ENCODE measurements at regions not wholly inside any gene's neighbourhood (a gene's known extent, or its start where the extent isn't known, plus 50 kb on each side); places are given as distances from the start of the nearest gene placed in this dataset.

- CTCF ChIA-PET = no interaction called here
- H3K36me3 ChIP-seq (ENCODE audit: low read depth) = no peaks in the 10 kb centered on the region
- H3K9me3 ChIP-seq (ENCODE audit: insufficient read depth, low read depth) = 0 out of 2 replicates have a peak, but pooled peaks cover 6% of the 10 kb centered on the region
- no peaks in the 10 kb centered on the region for H3K79me2 ChIP-seq (ENCODE audit: low read depth)
- no peak overlapping the region for H3K4me3 ChIP-seq
- intact Hi-C loops (cut with micrococcal nuclease; ENCODE audit: unreplicated experiment) = no loop called here
- peaks cover 4% of the 10 kb centered on the region; the same call in 1 of the 2 replicates for H3F3A ChIP-seq (ENCODE audit: insufficient read depth, low read depth)
- BruUV-seq (replicated peaks) = no TSS peak
- no peak overlapping the region for H3K27ac ChIP-seq
- H3K4me1 ChIP-seq (replicated peaks; ENCODE audit: insufficient read depth) = 0 out of 2 replicates have a peak, but pooled peaks cover 8% of the 10 kb centered on the region
- POLR2A ChIA-PET (ENCODE audit: unreplicated experiment) = interaction anchor here (0.7 kb wide), 1 partner anchor 23 kb away, joined by 4 read pairs; no protein-coding TSS in a partner anchor
- no peak for TF ChIP-seq EZH2 (IDR thresholded peaks at IDR 0.05; ENCODE audit: low read depth)
- no peaks in the 10 kb centered on the region for H3K27me3 ChIP-seq (ENCODE audit: insufficient read depth, low read depth)
- H4K20me1 ChIP-seq (ENCODE audit: insufficient read depth) = no peaks in the 10 kb centered on the region
- no peak for DNase-seq
- no peak overlapping the region for H3K4me2 ChIP-seq
- H3K9me2 ChIP-seq (ENCODE audit: insufficient read depth) = no peaks in the 10 kb centered on the region
- no peak overlapping the region for H2AFZ ChIP-seq
Observed at GRCh38 chr2:146870691-146871090, 974.1 kb upstream of the ACVR2A start.

GRCh38 chr2:146869328-146869727 is 975.5 kb upstream of the ACVR2A start:
- Histone ChIP-seq H3K27ac (no peak overlapping the region), H3K4me1 (replicated peaks; ENCODE audit: insufficient read depth) (0 out of 2 replicates have a peak, but pooled peaks cover 4% of the 10 kb centered on the region), H3K79me2 (ENCODE audit: low read depth) (no peaks in the 10 kb centered on the region), H3K9me2 (ENCODE audit: insufficient read depth) (no peaks in the 10 kb centered on the region), H3K4me2 (no peak overlapping the region), H2AFZ (no peak overlapping the region), H3K4me3 (no peak overlapping the region), H3K9me3 (ENCODE audit: insufficient read depth, low read depth) (0 out of 2 replicates have a peak, but pooled peaks cover 5% of the 10 kb centered on the region), H3F3A (ENCODE audit: insufficient read depth, low read depth) (peaks cover 4% of the 10 kb centered on the region; the same call in 1 of the 2 replicates), H3K27me3 (ENCODE audit: insufficient read depth, low read depth) (no peaks in the 10 kb centered on the region), H4K20me1 (ENCODE audit: insufficient read depth) (no peaks in the 10 kb centered on the region), H3K36me3 (ENCODE audit: low read depth) (no peaks in the 10 kb centered on the region)
- POLR2A ChIA-PET (ENCODE audit: unreplicated experiment) = no interaction called here
- CTCF ChIA-PET = no interaction called here
- no TSS peak for BruUV-seq (replicated peaks)
- TF ChIP-seq EZH2 (IDR thresholded peaks at IDR 0.05; ENCODE audit: low read depth) = no peak
- TF ChIP-seq, protein P1, sequence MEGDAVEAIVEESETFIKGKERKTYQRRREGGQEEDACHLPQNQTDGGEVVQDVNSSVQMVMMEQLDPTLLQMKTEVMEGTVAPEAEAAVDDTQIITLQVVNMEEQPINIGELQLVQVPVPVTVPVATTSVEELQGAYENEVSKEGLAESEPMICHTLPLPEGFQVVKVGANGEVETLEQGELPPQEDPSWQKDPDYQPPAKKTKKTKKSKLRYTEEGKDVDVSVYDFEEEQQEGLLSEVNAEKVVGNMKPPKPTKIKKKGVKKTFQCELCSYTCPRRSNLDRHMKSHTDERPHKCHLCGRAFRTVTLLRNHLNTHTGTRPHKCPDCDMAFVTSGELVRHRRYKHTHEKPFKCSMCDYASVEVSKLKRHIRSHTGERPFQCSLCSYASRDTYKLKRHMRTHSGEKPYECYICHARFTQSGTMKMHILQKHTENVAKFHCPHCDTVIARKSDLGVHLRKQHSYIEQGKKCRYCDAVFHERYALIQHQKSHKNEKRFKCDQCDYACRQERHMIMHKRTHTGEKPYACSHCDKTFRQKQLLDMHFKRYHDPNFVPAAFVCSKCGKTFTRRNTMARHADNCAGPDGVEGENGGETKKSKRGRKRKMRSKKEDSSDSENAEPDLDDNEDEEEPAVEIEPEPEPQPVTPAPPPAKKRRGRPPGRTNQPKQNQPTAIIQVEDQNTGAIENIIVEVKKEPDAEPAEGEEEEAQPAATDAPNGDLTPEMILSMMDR (conservative IDR thresholded peaks at IDR 0.05) = no peak
- intact Hi-C loops (cut with micrococcal nuclease; ENCODE audit: unreplicated experiment) = no loop called here
- no peak for DNase-seq

DNA sequence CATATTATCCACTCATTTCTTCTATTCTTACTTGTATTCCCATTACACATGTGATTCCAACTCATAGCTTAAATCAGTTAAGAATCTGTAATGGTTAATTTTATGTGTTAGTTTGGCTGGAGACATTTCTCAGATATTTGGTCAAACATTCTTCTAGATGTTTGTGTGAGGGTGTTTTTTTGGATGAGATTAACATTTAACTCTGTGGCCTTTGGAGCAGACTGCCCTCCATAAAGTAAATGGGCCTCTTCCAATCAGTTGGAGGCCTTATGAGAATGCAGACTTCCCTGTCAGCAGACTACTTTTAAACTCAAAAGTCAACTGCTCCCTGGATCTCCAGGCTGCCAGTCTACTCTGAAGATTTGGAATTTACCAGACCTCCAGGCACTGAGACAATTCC is 976.8 kb upstream of the ACVR2A start:
- Histone ChIP-seq H3K4me2 (no peak overlapping the region), H3K4me3 (no peak overlapping the region), H2AFZ (no peak overlapping the region), H3K36me3 (ENCODE audit: low read depth) (no peaks in the 10 kb centered on the region), H3K9me2 (ENCODE audit: insufficient read depth) (no peaks in the 10 kb centered on the region), H3F3A (ENCODE audit: insufficient read depth, low read depth) (no peaks in the 10 kb centered on the region), H3K9me3 (ENCODE audit: insufficient read depth, low read depth) (no peaks in the 10 kb centered on the region), H4K20me1 (ENCODE audit: insufficient read depth) (no peaks in the 10 kb centered on the region), H3K27ac (no peak overlapping the region), H3K79me2 (ENCODE audit: low read depth) (no peaks in the 10 kb centered on the region), H3K4me1 (replicated peaks; ENCODE audit: insufficient read depth) (no peaks in the 10 kb centered on the region), H3K27me3 (ENCODE audit: insufficient read depth, low read depth) (no peaks in the 10 kb centered on the region)
- ChIA-PET CTCF (no interaction called here), POLR2A (ENCODE audit: unreplicated experiment) (no interaction called here)
- DNase-seq = no peak
- no peak for TF ChIP-seq EZH2 (IDR thresholded peaks at IDR 0.05; ENCODE audit: low read depth)
- TF ChIP-seq, protein P1 (conservative IDR thresholded peaks at IDR 0.05) = no peak
- intact Hi-C loops (cut with micrococcal nuclease; ENCODE audit: unreplicated experiment) = no loop called here
- BruUV-seq (replicated peaks) = no TSS peak

DNA sequence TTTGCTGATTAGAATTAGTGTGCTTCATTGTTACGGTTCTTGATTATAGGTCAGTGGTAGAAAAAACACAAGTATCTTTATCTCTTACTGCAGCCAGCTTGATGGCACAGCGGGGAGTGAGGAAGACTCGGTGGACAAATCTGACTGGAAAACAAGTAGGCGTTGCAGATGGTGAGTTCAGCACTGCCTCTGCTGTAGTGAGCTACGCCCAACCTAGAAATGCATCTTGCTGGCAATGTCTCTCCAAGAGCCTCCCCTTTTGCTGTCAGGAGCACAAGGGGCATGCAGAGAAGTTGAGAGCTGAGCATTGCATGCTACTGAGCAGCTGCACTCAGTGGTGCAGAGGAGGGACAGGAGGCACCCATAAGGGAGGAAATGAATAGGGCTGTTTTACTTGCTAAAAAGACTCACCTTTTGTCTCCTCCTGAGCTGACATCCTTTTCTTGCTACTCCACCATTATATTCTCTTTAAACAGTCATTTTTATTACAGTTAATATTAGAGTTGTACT is 977.3 kb upstream of the ACVR2A start:
- H4K20me1 ChIP-seq (ENCODE audit: insufficient read depth) = no peaks in the 10 kb centered on the region
- no peak overlapping the region for H3K4me2 ChIP-seq
- H3K4me3 ChIP-seq = no peak overlapping the region
- H3K27me3 ChIP-seq (ENCODE audit: insufficient read depth, low read depth) = no peaks in the 10 kb centered on the region
- H3K9me3 ChIP-seq (ENCODE audit: insufficient read depth, low read depth) = no peaks in the 10 kb centered on the region
- no peak for DNase-seq
- no peaks in the 10 kb centered on the region for H3K4me1 ChIP-seq (replicated peaks; ENCODE audit: insufficient read depth)
- H3K9me2 ChIP-seq (ENCODE audit: insufficient read depth) = no peaks in the 10 kb centered on the region
- no peak for TF ChIP-seq EZH2 (IDR thresholded peaks at IDR 0.05; ENCODE audit: low read depth)
- TF ChIP-seq, protein P1 (conservative IDR thresholded peaks at IDR 0.05) = no peak
- no peak overlapping the region for H3K27ac ChIP-seq
- no TSS peak for BruUV-seq (replicated peaks)
- POLR2A ChIA-PET (ENCODE audit: unreplicated experiment) = no interaction called here
- no peak overlapping the region for H2AFZ ChIP-seq
- CTCF ChIA-PET = no interaction called here
- intact Hi-C loops (cut with micrococcal nuclease; ENCODE audit: unreplicated experiment) = no loop called here
- H3K36me3 ChIP-seq (ENCODE audit: low read depth) = no peaks in the 10 kb centered on the region
- H3F3A ChIP-seq (ENCODE audit: insufficient read depth, low read depth) = no peaks in the 10 kb centered on the region
- no peaks in the 10 kb centered on the region for H3K79me2 ChIP-seq (ENCODE audit: low read depth)
